DOHH2 (cell line): ENCODE measurements at regions not wholly inside any gene's neighbourhood (a gene's known extent, or its start where the extent isn't known, plus 50 kb on each side); places are given as distances from the start of the nearest gene placed in this dataset.

Experiments used
- H3F3A ChIP-seq: fragments of 200-600 bp; sonication (generic), shearing (Covaris generic); 2 replicates; pipeline ENCODE4 v1.6.0; 2016; ENCODE audit warnings: antibody characterized with exemption, mild to moderate bottlenecking; ENCODE audit not compliant: control insufficient read depth, insufficient read depth
- H3K27ac ChIP-seq: fragments of 200-600 bp; sonication (generic); 2 replicates; pipeline ENCODE4 v1.5.1; 2014; ENCODE audit warnings: low read depth, mild to moderate bottlenecking, low read length, moderate library complexity
- H3K27me3 ChIP-seq: fragments of 200-600 bp; sonication (generic); 2 replicates; pipeline ENCODE4 v1.6.1; 2014; ENCODE audit warnings: mild to moderate bottlenecking, low read length, mixed read lengths; ENCODE audit not compliant: control insufficient read depth
- H3K36me3 ChIP-seq: fragments of 200-600 bp; sonication (generic); 2 replicates; pipeline ENCODE4 v1.6.1; 2014; ENCODE audit warnings: mild to moderate bottlenecking, low read length, moderate library complexity, mixed read lengths; ENCODE audit not compliant: control insufficient read depth
- H3K4me1 ChIP-seq: fragments of 200-600 bp; sonication (generic); 2 replicates; pipeline ENCODE4 v1.6.1; 2014; ENCODE audit warnings: mild to moderate bottlenecking, low read length, mixed read lengths; ENCODE audit not compliant: control insufficient read depth
- H3K4me2 ChIP-seq: fragments of 200-600 bp; sonication (generic); 2 replicates; pipeline ENCODE4 v1.6.0; 2014; ENCODE audit warnings: mild to moderate bottlenecking, low read length, moderate library complexity
- H3K4me3 ChIP-seq: fragments of 200-600 bp; sonication (generic); 2 replicates; pipeline ENCODE4 v1.5.1; 2014; ENCODE audit warnings: mild to moderate bottlenecking, low read length, mixed read lengths
- H3K79me2 ChIP-seq: fragments of 200-600 bp; sonication (generic); 2 replicates; pipeline ENCODE4 v1.6.1; 2014; ENCODE audit warnings: mild to moderate bottlenecking, low read length, mixed read lengths; ENCODE audit not compliant: control insufficient read depth
- H3K9me2 ChIP-seq: fragments of 200-600 bp; sonication (generic); replicated peaks from 2 replicates; pipeline ENCODE4 v1.6.1; 2014; ENCODE audit warnings: mild to moderate bottlenecking, low read length, mixed read lengths; ENCODE audit not compliant: control insufficient read depth
- H3K9me3 ChIP-seq: fragments of 200-600 bp; sonication (generic); 2 replicates; pipeline ENCODE4 v1.6.1; 2014; ENCODE audit warnings: antibody characterized with exemption, low read length, mixed read lengths; ENCODE audit not compliant: control insufficient read depth, insufficient read depth
- H4K20me1 ChIP-seq: fragments of 200-600 bp; sonication (generic); 2 replicates; pipeline ENCODE4 v1.6.0; 2014; ENCODE audit warnings: low read depth, mild to moderate bottlenecking, antibody characterized with exemption, low read length, moderate library complexity; ENCODE audit not compliant: control insufficient read depth, insufficient read depth
- CTCF ChIP-seq: fragments of 200-600 bp; sonication (generic); IDR thresholded peaks from one replicate; pipeline ENCODE4 v1.5.1; 2014; ENCODE audit warnings: antibody characterized with exemption, mild to moderate bottlenecking, low read depth, low read length; ENCODE audit not compliant: poor library complexity, severe bottlenecking
- EZH2phosphoT487 ChIP-seq: fragments of 200-600 bp; sonication (generic); IDR thresholded peaks from 2 replicates; pipeline ENCODE4 v1.6.1; 2017; ENCODE audit warnings: borderline replicate concordance, mild to moderate bottlenecking, antibody characterized with exemption, low read length, moderate library complexity, mixed read lengths

- H3K4me3 ChIP-seq, result no peak overlapping the region
- no peak for TF ChIP-seq CTCF
- TF ChIP-seq EZH2phosphoT487, result no peak
- no peaks in the 10 kb centered on the region for H3K27me3 ChIP-seq
- no peaks in the 10 kb centered on the region for H3K36me3 ChIP-seq
- H3K27ac ChIP-seq, result no peak overlapping the region
- peaks cover 5% of the 10 kb centered on the region; the same call in 1 of the 2 replicates for H3K9me3 ChIP-seq
- no peaks in the 10 kb centered on the region for H3K79me2 ChIP-seq
- H3K9me2 ChIP-seq, result no peaks in the 10 kb centered on the region
- no peaks in the 10 kb centered on the region for H3F3A ChIP-seq
- no peak overlapping the region for H3K4me2 ChIP-seq
- H4K20me1 ChIP-seq, result no peaks in the 10 kb centered on the region
- no peaks in the 10 kb centered on the region for H3K4me1 ChIP-seq
These were observed 180.0 kb upstream of the SMLR1 start for GRCh38 chr6:130647246-130647645.

DNA sequence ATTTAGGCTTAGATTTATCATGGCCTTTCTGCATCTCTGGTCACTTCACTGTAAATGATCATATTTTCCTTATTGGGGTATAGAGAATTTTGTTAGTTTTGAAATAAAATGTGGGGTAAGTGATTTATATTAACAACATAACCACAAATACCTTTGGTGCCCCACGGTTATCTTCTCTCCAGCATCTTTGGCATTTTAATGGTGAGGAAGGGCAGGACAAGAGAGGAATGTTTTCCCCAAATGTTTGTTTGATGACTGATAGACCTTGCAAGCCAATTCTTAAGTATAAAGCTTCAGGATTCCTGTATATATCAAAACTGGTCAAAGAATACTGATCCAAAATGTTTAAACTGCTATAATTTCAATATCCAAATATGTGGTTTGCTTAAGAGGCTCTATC is 171.6 kb upstream of the SMLR1 start:
- Histone ChIP-seq H3K27me3 (no peaks in the 10 kb centered on the region), H3K4me1 (no peaks in the 10 kb centered on the region), H3K79me2 (no peaks in the 10 kb centered on the region), H3K9me3 (no peaks in the 10 kb centered on the region), H3K27ac (no peak overlapping the region), H3F3A (no peaks in the 10 kb centered on the region), H4K20me1 (no peaks in the 10 kb centered on the region), H3K9me2 (no peaks in the 10 kb centered on the region), H3K36me3 (no peaks in the 10 kb centered on the region), H3K4me2 (no peak overlapping the region), H3K4me3 (no peak overlapping the region)
- TF ChIP-seq CTCF, result no peak
- TF ChIP-seq EZH2phosphoT487, result no peak

DNA sequence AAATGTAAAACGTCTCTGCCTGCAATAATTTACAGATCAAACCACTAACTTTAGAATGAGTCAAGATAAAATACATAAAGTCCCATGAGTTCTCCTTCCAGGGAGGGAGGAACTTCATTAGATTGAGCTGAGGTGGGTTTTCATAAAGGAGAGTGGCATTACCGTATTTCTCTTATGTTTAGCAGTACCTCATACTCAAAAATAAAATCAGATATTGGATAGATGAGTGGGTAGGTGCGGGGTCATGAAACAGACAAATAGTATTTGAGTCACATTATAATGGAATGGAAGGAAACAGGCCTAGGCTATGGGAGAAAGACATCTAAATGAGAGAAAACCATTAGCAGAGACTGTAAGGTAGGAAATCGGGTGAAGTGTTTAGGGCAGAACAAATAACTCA is 166.1 kb upstream of the SMLR1 start:
- Histone ChIP-seq H3K9me2 (no peaks in the 10 kb centered on the region), H3F3A (no peaks in the 10 kb centered on the region), H4K20me1 (no peaks in the 10 kb centered on the region), H3K36me3 (no peaks in the 10 kb centered on the region), H3K79me2 (no peaks in the 10 kb centered on the region), H3K9me3 (no peaks in the 10 kb centered on the region), H3K4me3 (no peak overlapping the region), H3K4me2 (no peak overlapping the region), H3K27me3 (no peaks in the 10 kb centered on the region), H3K27ac (no peak overlapping the region), H3K4me1 (no peaks in the 10 kb centered on the region)
- TF ChIP-seq CTCF, result no peak

GRCh38 chr6:130666786-130667185 is 160.4 kb upstream of the SMLR1 start:
- Histone ChIP-seq H3K4me2 (no peak overlapping the region), H4K20me1 (no peaks in the 10 kb centered on the region), H3K9me2 (no peaks in the 10 kb centered on the region), H3K4me3 (no peak overlapping the region), H3F3A (no peaks in the 10 kb centered on the region), H3K4me1 (no peaks in the 10 kb centered on the region), H3K27ac (no peak overlapping the region), H3K79me2 (no peaks in the 10 kb centered on the region), H3K36me3 (no peaks in the 10 kb centered on the region), H3K27me3 (no peaks in the 10 kb centered on the region), H3K9me3 (no peaks in the 10 kb centered on the region)
- TF ChIP-seq CTCF, result no peak
- TF ChIP-seq EZH2phosphoT487, result no peak
